Fibroblast of skin of right biceps (primary cell): ENCODE measurements at regions not wholly inside any gene's neighbourhood (a gene's known extent, or its start where the extent isn't known, plus 50 kb on each side); places are given as distances from the start of the nearest gene placed in this dataset.

Experiments
- DNase-seq: peaks from one replicate; pipeline ENCODE4 v3.0.0-alpha.2; 2013

DNA sequence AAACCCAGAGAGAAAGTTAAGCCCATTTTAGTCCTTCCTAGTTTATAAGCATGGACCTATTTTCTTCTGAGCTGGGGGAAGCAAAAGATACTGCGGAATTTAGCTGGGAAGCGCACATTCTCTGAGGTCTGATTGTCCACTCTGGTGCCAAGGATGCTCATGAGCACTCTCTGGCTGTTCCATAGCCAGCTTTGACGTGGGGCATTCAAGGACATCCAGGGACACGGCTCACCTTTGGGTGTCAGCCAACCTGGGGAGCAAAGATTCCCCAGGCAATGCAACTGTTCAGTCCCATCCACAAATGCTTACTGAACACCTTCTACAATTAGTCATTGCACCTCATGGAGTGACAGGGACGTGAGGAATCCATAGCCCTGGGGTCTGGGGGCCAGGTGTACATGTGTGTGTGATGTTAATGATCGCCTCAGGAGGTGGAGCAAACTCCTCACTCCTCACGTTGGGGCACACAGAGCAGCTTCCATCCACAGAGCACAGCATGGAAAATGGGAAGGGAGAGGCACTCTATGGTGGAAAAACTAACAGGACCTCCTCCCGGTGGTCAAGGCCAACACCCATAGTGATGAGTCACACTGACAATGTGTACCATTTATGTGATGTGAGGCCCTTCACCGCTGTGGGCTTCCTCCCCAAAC, 67.5 kb upstream of the IGFBP3 start:
- DNase-seq = no peak

DNA sequence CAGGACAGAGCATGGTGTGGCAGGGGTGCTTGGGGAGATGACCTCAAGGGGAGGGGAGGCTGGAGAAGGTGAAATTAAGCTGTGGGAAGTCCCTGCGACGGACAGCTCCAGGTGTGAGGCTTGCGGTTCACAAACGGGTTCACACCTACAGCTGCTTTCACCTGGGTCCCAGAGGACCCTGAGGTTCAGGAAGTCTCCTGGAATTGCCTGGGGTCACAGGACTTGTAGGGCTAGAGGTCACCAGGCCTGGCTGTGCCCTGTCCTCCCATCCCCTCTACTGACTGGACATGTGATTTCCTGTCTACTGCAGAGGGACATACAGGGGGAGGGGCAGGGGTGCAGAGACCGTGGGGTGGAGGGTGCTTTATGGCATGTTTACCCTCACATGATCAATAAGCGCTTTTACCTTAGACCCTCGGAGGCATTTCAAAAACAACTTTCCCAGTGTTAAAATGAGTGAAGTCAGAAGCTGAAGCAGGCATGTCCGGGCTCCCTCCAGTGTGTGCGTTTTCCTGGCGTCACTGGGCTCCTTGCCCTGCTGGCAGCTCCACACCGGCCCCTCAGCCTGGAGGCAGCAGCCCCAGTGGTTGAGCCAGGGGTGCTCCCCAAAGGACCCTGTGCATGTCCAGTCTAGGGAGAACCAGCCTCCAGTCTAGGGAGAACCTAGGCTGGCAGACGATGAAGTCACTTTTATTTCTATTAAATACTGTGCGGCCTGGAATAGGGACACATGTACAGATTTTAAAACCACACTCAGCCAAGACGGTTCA, 66.6 kb upstream of the IGFBP3 start:
- no peak for DNase-seq

DNA sequence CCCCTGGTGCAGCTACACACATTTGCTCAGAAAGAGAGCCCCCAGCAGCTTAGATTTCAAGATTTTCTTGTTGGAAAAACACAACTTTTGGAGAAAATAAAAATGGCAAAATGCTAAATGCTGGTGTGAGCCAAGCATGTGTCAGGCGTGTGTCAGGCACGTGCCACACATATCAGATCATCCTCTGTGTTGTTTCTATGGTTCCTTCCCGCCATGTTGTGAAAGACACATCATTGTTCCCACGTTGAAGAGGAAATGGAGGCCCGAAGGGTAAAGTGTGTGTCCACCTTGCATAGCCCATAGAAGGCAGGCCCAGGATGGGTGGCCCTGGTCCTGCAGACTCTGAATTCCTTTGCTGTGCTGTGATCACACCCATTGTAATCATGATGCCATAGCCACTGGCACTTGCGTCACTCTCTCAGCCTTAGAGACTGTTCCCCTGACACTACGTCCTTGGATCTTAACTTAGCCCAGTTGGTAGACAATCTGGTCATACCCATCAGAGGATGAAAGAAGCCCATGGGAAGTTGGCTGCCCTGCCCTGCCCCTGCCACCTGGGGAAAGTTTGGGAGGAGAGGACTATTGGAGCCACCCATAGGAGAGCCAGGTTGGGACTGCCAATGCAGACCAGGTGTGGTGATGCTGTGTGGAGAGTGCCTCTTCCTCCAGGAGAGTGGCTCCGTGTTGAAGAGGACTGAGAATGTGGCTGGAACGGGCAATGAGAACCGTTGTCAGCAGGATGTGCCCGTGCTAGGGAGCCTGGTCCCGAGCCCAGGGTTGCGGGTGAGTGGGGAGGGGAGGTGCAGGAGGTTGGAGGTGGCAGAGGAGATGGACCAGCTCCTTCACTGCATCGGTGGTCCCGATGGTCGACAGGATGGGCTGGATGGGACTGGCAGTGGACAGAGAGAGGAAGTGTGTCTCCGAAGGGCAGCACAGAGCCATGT, 65.6 kb upstream of the IGFBP3 start:
- no peak for DNase-seq

- DNase-seq = peak; percentile 77
Measured at GRCh38 chr7:45985902-45986301, 64.8 kb upstream of the IGFBP3 start.

DNA sequence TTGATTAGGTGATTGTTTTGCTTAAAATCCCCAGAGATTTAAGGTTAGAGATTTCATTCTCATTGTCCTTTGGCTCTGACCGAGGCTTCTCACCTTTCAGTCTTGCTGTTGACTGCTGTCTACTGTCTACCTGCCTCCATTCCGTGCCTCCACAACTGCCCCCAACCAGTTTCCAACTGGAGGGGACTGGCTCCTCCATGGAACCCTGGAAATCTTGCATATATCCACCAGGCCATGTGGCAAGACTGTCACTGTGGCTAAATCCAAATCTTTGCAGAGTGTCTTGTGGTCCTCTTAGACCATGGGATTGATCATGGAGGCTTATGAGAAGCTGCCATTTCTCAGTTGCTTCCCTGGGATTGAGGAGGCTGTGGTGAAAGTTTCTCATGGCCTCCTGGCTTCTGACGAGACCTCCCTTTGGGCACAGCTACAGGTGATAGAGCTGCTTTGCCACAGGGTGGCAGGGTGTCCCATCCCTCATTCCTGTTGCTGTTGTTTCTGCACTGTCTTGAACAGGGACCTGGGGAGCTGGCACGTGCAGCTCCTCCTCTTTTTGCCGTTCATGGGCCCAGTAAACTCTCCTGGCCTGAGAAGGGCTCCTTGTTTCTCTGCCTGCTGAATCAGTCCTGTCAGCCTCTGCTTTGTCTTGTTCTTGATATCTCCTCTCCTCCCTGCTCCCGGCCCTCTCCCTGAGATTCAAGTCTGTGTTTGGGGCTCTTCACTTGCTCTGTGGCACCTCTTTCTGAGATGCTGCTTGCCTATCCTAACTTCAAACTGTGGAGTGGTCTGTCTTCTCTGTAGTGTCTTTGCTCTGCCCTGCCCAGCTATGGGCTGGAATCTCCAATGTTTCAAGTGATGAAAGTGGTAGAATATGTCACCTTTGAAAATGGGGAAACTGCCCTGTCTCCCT, 63.6 kb upstream of the IGFBP3 start:
- no peak for DNase-seq

DNA sequence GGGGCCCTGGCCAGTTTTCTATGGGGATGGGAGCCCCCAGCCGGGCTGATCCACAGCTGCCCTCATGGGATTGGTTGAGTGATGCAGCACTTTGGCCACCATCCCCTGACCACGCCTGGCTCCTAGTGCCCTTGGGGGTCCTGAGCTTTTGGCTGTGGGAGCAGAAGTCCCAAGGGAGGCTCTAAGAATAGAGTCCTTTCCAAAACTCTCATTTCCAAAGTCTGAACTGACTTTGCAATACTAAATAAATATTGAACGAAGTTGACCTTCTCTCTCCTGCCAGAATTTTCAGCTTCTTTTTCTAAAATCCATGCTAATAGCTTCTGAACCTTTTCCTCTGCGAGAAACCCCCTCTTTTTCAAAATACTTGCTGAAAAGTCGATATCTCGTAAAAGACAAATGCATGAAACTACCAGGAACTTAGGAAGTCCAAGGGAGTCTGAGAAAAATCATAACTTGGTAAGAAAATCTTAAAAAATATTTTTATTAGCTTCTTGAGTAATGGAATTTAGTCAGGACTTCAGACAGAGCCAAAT, 62.7 kb upstream of the IGFBP3 start:
- no peak for DNase-seq

- no peak for DNase-seq
Measured at GRCh38 chr7:45982907-45983719, 62.0 kb upstream of the IGFBP3 start.

DNA sequence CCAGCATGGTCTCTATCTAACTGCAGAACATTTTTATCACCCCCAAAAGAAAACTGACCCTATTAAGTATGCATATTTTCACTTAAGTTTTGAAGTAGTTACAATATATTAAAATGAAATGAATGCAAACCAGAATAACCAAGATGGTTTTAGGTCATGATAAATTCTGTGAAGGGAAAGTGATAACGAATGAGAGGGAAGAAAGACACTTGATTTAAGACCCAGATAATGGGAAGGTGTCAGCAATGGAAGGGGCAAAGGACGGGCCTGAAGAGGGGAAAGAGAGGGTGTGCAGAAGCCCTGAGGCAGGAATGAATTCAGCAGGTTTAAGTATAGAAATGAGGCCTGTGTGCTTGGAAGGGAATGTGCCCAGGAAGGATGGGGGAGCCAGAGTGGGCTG, 61.1 kb upstream of the IGFBP3 start:
- no peak for DNase-seq

DNA sequence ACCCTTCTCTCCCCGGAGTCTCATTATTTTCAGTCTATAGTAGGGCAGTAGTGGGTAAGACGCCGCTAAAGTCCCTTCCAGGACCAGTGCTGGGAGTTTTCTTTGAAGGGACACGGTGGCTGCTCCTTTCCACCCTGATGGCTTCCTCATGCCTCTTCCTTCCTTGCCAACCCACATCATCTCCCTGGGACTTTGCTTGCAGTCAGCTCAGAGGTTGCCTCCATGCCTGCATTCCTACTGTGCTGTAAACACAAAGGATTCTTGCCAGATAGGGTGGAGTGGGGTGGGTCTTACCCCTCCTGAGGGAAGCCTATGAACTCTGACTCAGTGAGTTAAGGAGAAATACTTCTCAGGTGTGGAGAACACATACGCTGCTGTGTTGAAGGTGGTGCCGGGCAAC, 59.9 kb upstream of the IGFBP3 start:
- DNase-seq = no peak

- DNase-seq = peak; percentile 83
Measured at GRCh38 chr7:45980181-45980905, 59.3 kb upstream of the IGFBP3 start.

DNA sequence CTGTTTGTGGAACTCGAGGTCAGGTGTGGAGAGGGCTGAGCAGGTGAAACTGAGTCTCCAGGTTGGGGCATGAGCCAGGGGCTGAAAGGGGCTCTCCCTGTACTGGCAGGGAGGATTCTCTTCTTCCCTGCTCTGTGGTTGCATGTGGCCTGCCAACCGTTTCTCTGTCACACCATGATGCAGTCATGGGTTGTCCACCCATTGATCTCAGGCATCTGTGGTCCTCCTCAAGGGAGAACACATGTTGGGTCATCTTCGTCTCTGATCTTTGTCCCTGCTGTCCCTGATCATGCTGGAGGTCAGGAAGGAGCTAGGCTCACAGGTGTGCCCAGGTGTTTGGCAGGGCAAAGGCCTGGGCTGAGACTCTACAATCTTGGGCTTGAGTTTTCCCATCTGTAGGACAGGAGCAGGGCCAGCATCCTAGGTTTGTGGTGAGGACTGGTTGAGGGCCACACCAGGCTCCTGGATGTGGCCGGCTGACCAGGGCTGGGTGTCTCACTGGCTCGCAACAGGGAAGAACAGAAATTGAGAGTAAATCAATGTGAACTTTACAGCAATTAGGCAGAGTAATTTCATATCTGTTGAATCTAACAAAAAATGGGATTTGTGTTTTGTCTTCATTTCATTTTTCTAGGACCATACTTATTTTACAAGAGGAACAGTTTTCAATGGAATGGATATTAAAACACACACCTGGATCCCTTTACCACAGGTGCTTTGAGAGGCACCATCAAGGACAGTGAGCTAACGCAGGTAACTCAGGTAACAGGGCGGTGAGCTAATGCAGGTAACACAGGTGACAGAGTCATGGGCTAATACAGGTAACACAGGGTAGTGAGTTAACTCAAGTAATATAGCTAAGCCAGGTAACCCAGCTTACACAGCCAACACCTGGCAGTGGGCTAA, 58.5 kb upstream of the IGFBP3 start:
- no peak for DNase-seq

DNA sequence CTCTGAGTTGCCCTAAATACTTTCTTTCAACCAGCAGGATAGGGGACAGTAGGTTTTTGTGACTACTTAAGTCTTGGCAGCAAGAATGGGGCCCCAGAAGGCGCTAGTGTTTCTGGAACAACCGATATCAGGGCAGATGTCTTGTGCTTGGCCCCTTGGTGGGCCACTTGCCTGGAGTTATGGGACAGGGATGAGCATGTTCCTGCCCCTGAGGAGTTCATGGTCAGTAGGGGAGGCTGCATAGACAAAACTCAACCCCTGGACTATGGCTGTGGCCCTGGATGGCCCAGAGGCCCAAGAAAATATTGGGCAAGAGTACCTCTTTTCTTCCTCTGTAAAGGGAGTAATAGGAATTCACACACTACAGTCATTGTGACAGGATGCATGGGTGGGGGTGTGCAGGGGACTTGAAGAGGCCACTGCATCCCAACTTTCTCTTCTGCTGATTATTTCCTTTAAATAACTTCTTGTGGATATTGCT, 57.7 kb upstream of the IGFBP3 start:
- DNase-seq = peak; percentile 44

DNA sequence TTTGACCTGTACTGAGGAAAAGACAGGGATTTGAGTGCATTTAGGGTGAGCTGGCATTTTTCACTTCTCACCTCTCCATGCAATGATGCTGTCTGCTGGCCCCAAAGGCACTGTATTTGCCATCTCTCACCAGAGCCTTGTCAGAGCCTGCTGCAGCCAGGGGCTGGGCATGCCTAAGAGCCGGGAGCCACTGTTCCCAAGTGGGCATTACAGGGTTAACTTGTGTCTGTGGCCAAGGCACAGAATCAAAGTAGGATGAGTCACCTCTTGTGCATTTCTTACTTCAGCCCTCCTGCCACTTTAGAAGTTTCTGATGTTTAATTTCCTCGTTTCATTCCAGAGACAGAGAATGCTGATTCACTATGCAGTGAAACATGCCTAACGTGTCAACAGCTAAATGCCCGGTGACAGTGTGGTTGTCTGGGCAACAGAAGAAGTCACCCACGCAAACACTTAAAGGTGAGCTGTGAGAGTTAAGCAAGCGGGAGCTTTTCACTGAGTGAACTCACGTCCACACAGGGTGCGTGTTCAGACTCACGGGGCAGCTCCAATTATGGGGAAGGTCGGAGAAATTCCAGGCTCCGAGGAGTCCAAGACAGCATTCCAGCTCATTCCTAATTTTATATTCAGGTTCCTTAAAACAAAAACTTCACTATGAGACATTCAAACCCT, 57.1 kb upstream of the IGFBP3 start:
- peak; percentile 99 for DNase-seq

- no peak for DNase-seq
Measured at GRCh38 chr7:45977256-45977780, 56.2 kb upstream of the IGFBP3 start.

- no peak for DNase-seq
Measured at GRCh38 chr7:45976485-45976856, 55.4 kb upstream of the IGFBP3 start.

- no peak for DNase-seq
Measured at GRCh38 chr7:45975847-45976484, 54.9 kb upstream of the IGFBP3 start.

DNA sequence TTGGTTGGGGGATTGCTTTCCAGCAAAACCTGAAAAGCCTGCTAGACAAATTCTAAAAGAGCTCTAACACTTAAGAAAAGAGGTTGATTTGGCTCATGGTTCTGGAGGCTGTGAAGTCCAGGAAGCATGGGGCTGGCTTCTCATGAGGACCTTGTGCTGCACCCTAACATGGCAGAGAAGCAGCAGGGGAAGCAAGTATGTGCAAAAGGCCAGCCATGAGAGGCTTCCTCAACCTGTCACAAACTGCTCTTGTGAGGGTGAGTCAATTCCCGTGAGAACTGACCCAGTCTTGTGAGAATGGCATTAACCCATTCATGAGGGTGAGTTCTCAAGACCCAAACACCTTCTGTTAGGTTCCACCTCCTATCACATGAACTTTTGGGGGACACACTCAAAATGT, 54.3 kb upstream of the IGFBP3 start:
- peak; percentile 25 for DNase-seq
